ENCODE measurements at regions not wholly inside any gene's neighbourhood (a gene's known extent, or its start where the extent isn't known, plus 50 kb on each side); places are given as distances from the start of the nearest gene placed in this dataset.

GRCh38 chr6:21741221-21742109 lies 147.9 kb downstream of the SOX4 start:
- Histone ChIP-seq H4K20me1 (ENCODE audit: insufficient read depth, low read length) (no peaks in the 10 kb centered on the region), H3K4me3 (ENCODE audit: insufficient read depth, low read depth, low read length) (no peak overlapping the region), H3K79me1 (ENCODE audit: low read depth in 1 of 2, low read length in 2 of 2) (peaks cover 0 to 26% of the 10 kb centered on the region in 2 experiments; a peak in 2 of 4 replicates), H4K91ac (ENCODE audit: insufficient read depth, low read depth, low read length) (peak overlapping the region; percentile 33; the same call in 1 of the 2 replicates), H3K4me1 (ENCODE audit: control insufficient read depth, insufficient read depth, low read length) (peaks cover 11% of the 10 kb centered on the region), H2AK9ac (replicated peaks; ENCODE audit: low read depth, low read length, poor library complexity) (no peak overlapping the region), H3K56ac (ENCODE audit: extremely low read depth, insufficient read depth, low read length) (peak overlapping the region; percentile 63; the same call in 1 of the 2 replicates), H3K4ac (ENCODE audit: low read depth, low read length) (peak overlapping the region; percentile 80), H2BK120ac (ENCODE audit: low read depth, low read length) (peak overlapping the region; percentile 88), H2AK5ac (ENCODE audit: low read depth, low read length) (peak overlapping the region; percentile 86), H3K27ac (ENCODE audit: insufficient read depth, low read length) (peak overlapping the region; percentile 77), H3K4me2 (ENCODE audit: low read depth, low read length) (peak overlapping the region; percentile 77), H3K9ac (ENCODE audit: low read depth, low read length) (peak overlapping the region; percentile 19; the same call in 1 of the 2 replicates), H3K9me1 (ENCODE audit: insufficient read depth, low read length) (no peaks in the 10 kb centered on the region; the same call in 1 of the 2 replicates), H2AFZ (replicated peaks; ENCODE audit: low read length, poor library complexity) (no peak overlapping the region), H2BK20ac (ENCODE audit: low read depth, low read length) (peak overlapping the region; percentile 80), H2BK15ac (ENCODE audit: low read depth, low read length) (peak overlapping the region; percentile 78; the same call in 1 of the 3 replicates), H2BK5ac (ENCODE audit: low read depth, low read length, poor library complexity, severe bottlenecking) (peak overlapping the region; percentile 62), H3K36me3 (ENCODE audit: control insufficient read depth, insufficient read depth, low read length) (no peaks in the 10 kb centered on the region), H3K9me3 (ENCODE audit: control insufficient read depth, insufficient read depth, low read length) (no peaks in the 10 kb centered on the region), H3K14ac (replicated peaks; ENCODE audit: low read depth, low read length) (0 out of 2 replicates have a peak overlapping the region, but pooled peaks have one; percentile 43), H3K27me3 (ENCODE audit: control insufficient read depth, insufficient read depth, low read length) (no peaks in the 10 kb centered on the region), H3K23ac (ENCODE audit: low read depth, low read length) (peak overlapping the region; percentile 37; the same call in 1 of the 2 replicates), H4K8ac (ENCODE audit: low read depth in 2 of 2, low read length in 2 of 2) (peak overlapping the region; percentile 22 to 76; a peak in 3 of 4 replicates), H3K18ac (ENCODE audit: low read depth, low read length) (peak overlapping the region; percentile 97), H4K5ac (ENCODE audit: low read depth, low read length) (peak overlapping the region; percentile 87)
- in situ Hi-C loops (cut with MboI; ENCODE audit: low sequenced_read_pairs) (no loop called here), dilution Hi-C loops (cut with HindIII; ENCODE audit: low sequenced_read_pairs, unreplicated experiment) (no loop called here), intact Hi-C loops (cut with micrococcal nuclease) (loop anchor here (2.0 to 5.0 kb wide), 3 partner anchors 75 to 406 kb away; no protein-coding TSS in a partner anchor)
- ChIA-PET POLR2A (ENCODE audit: unreplicated experiment) (no interaction called here), CTCF (interaction anchor here (0.7 to 1.8 kb wide), 3 partner anchors 8 to 659 kb away, joined by 3 to 4 read pairs (median 4); no protein-coding TSS in a partner anchor)
- WGBS, 2 experiments (ENCODE audit: extremely low coverage in 2 of 2, insufficient read length in 1 of 2), result no CpG with 5 or more reads among the region's 6 CpGs
- no peak for TF ChIP-seq POLR2A (IDR thresholded peaks at IDR 0.05; ENCODE audit: low read depth, low read length)
- no peak for TF ChIP-seq CHD1 (IDR thresholded peaks at IDR 0.05; ENCODE audit: low read depth, low read length)
- TF ChIP-seq RAD21 (IDR thresholded peaks at IDR 0.05; ENCODE audit: low read length), result no peak
- TF ChIP-seq USF2 (IDR thresholded peaks at IDR 0.05; ENCODE audit: low read depth, low read length), result no peak
- TF ChIP-seq BHLHE40 (IDR thresholded peaks at IDR 0.05; ENCODE audit: low read depth, low read length), result no peak
- TF ChIP-seq RCOR1 (IDR thresholded peaks at IDR 0.05; ENCODE audit: insufficient replicate concordance, low read length), result no peak
- TF ChIP-seq MXI1 (IDR thresholded peaks at IDR 0.05; ENCODE audit: borderline replicate concordance, low read depth, low read length), result no peak
- DNase-seq, result peak; percentile 43
- no peak for ATAC-seq (ENCODE audit: low read depth)
- BruUV-seq (replicated peaks), result no TSS peak
